ENCODE measurements at regions not wholly inside any gene's neighbourhood (a gene's known extent, or its start where the extent isn't known, plus 50 kb on each side); places are given as distances from the start of the nearest gene placed in this dataset.

GRCh38 chr3:72352176-72352575 lies 496.1 kb downstream of the SHQ1 start:
- no peak overlapping the region for H4K8ac ChIP-seq (replicated peaks; ENCODE audit: insufficient read length, low read depth, low read length)
- H2AFZ ChIP-seq (ENCODE audit: low read length): no peak overlapping the region
- no peaks in the 10 kb centered on the region for H3K9me3 ChIP-seq (ENCODE audit: control insufficient read depth, low read depth, low read length)
- H3K79me2 ChIP-seq (ENCODE audit: insufficient read depth, low read length): no peaks in the 10 kb centered on the region
- no peak overlapping the region for H4K5ac ChIP-seq (ENCODE audit: insufficient read length, low read depth, low read length)
- H3K4me2 ChIP-seq (ENCODE audit: insufficient read depth, insufficient read length, low read length): no peak overlapping the region
- H2BK12ac ChIP-seq (ENCODE audit: insufficient read length, low read depth, low read length): no peak overlapping the region
- H2BK20ac ChIP-seq (ENCODE audit: low read depth, low read length, poor library complexity, severe bottlenecking): no peak overlapping the region
- Mint-ChIP-seq H3K4me3 (no peak overlapping the region), H3K4me1 (peaks cover 6 to 8% of the 10 kb centered on the region in 2 experiments), H3K36me3 (ENCODE audit: insufficient read depth in 1 of 3, low read depth in 3 of 3) (no peaks in the 10 kb centered on the region), H3K9me3 (no peaks in the 10 kb centered on the region; a peak in 1 of 5 replicates), H3K27me3 (ENCODE audit: low read depth) (peaks cover 3% of the 10 kb centered on the region), H3K27ac (no peak overlapping the region)
- no peak overlapping the region for H3K4ac ChIP-seq (ENCODE audit: low read depth, low read length)
- no peak overlapping the region for H3K23ac ChIP-seq (ENCODE audit: insufficient read length, low read depth, low read length)
- no peak overlapping the region for H2BK15ac ChIP-seq (ENCODE audit: low read depth, low read length)
- no peak overlapping the region for H4K91ac ChIP-seq (ENCODE audit: insufficient read length, low read depth, low read length)
- H3T11ph ChIP-seq (ENCODE audit: low read length): no peak overlapping the region
- no peak for TF ChIP-seq CTCF (conservative IDR thresholded peaks at IDR 0.05)
- WGBS (ENCODE audit: extremely low coverage, insufficient read length, low lambda C conversion rate): no CpG with 5 or more reads among the region's 5 CpGs
- H3K9ac ChIP-seq (ENCODE audit: extremely low read depth, insufficient read length, low read length): no peak overlapping the region
- no peak overlapping the region for H2AK5ac ChIP-seq (ENCODE audit: insufficient read length, low read length)
- H2BK5ac ChIP-seq (ENCODE audit: insufficient read length, low read length): no peak overlapping the region
- no peaks in the 10 kb centered on the region for H3K4me1 ChIP-seq (ENCODE audit: insufficient read depth, low read length)
- H3K56ac ChIP-seq (ENCODE audit: insufficient read length, low read depth, low read length): no peak overlapping the region
- H2BK120ac ChIP-seq (ENCODE audit: low read depth, low read length, poor library complexity, severe bottlenecking): no peak overlapping the region
- no peak overlapping the region for H3K27ac ChIP-seq (ENCODE audit: insufficient read length, low read depth, low read length)
- no peaks in the 10 kb centered on the region for H4K20me1 ChIP-seq (ENCODE audit: control insufficient read depth, insufficient read depth, insufficient read length)
- H3K79me1 ChIP-seq (ENCODE audit: insufficient read depth, low read depth, low read length, poor library complexity, severe bottlenecking): no peaks in the 10 kb centered on the region
- no peaks in the 10 kb centered on the region for H3K27me3 ChIP-seq (ENCODE audit: insufficient read depth, low read length)
- H3K18ac ChIP-seq (ENCODE audit: insufficient read length, low read depth, low read length): no peak overlapping the region
- no peak for DNase-seq
- no peak overlapping the region for H3K14ac ChIP-seq (ENCODE audit: insufficient read depth, low read length)
- no peaks in the 10 kb centered on the region for H3K23me2 ChIP-seq (ENCODE audit: insufficient read length, low read depth, low read length, poor library complexity, severe bottlenecking)

Data from H9 (cell line).